H1 (cell line): ENCODE measurements at regions not wholly inside any gene's neighbourhood (a gene's known extent, or its start where the extent isn't known, plus 50 kb on each side); places are given as distances from the start of the nearest gene placed in this dataset.

ENCODE experiments used
- CTCF ChIA-PET: fragments of 300-600 bp; sonication (Branson Sonifier 250); formaldehyde crosslinking; loops from one replicate; lab custom pipeline; 2021; ENCODE audit not compliant: partially characterized antibody; lab: Charles Lee
- POLR2A ChIA-PET: fragments of 300-600 bp; sonication (Branson Sonifier 250); formaldehyde crosslinking; loops from one replicate; lab custom pipeline; 2021; ENCODE audit warnings: inconsistent platforms; ENCODE audit not compliant: partially characterized antibody; lab: Charles Lee
- DNase-seq, 2 experiments: peaks; one replicate each; pipeline versions ENCODE4 v3.0.0 to v3.0.0-alpha.2; 2010 to 2022; ENCODE audit warnings: low spot score in 2 of 2, low read depth in 1 of 2, mixed read lengths in 1 of 2
- FAIRE-seq: peaks from 2 replicates; lab custom pipeline; 2011; peaks lifted over from hg19 to GRCh38; lab: Jason Lieb, UNC
- H2AFZ ChIP-seq: 2 replicates; pipeline ENCODE4 v1.8.1; 2012; ENCODE audit warnings: low read length, inconsistent platforms
- H2AK5ac ChIP-seq: 2 replicates; pipeline ENCODE4 v1.6.1; 2013; ENCODE audit warnings: low read depth, low read length
- H2BK120ac ChIP-seq: replicated peaks from 2 replicates; pipeline ENCODE3; 2013; ENCODE audit warnings: low read depth, low read length, inconsistent platforms
- H2BK12ac ChIP-seq: 2 replicates; pipeline ENCODE4 v1.6.1; 2013; ENCODE audit warnings: low read depth, low read length
- H2BK15ac ChIP-seq: 2 replicates; pipeline ENCODE4 v1.6.1; 2013; ENCODE audit warnings: low read length
- H2BK20ac ChIP-seq: 2 replicates; pipeline ENCODE4 v1.6.1; 2013; ENCODE audit warnings: low read length
- H2BK5ac ChIP-seq: 2 replicates; pipeline ENCODE4 v1.6.1; 2013; ENCODE audit warnings: low read depth, low read length
- H3K14ac ChIP-seq: 2 replicates; pipeline ENCODE4 v1.6.1; 2013; ENCODE audit warnings: inconsistent platforms; ENCODE audit not compliant: insufficient read length
- H3K18ac ChIP-seq: 2 replicates; pipeline ENCODE4 v1.6.1; 2013; ENCODE audit warnings: low read length; ENCODE audit errors: extremely low read depth
- H3K23ac ChIP-seq: 2 replicates; pipeline ENCODE4 v1.6.1; 2013; ENCODE audit warnings: inconsistent platforms; ENCODE audit not compliant: insufficient read length
- H3K23me2 ChIP-seq: 2 replicates; pipeline ENCODE4 v1.6.1; 2013; ENCODE audit warnings: low read depth, low read length
- H3K27ac ChIP-seq: 2 replicates; pipeline ENCODE4 v1.6.1; 2011; ENCODE audit warnings: low read depth, low read length, inconsistent platforms
- H3K27me3 ChIP-seq, 4 experiments: replicated peaks in 1 of 4; 1 replicate in 1 of 4; 2 replicates in 3 of 4; pipeline versions ENCODE4 v1.6.1 to v1.8.1; 2011 to 2013; ENCODE audit warnings: low read length in 3 of 4, mild to moderate bottlenecking in 3 of 4, inconsistent platforms in 2 of 4, mixed read lengths in 2 of 4, moderate library complexity in 1 of 4; ENCODE audit not compliant: control insufficient read depth in 3 of 4, insufficient read depth in 3 of 4; ENCODE audit errors: extremely low read depth in 1 of 4
- H3K36me3 ChIP-seq, 4 experiments: 2 replicates each; pipeline versions ENCODE4 v1.6.1 to v1.8.1; 2011 to 2013; ENCODE audit warnings: mild to moderate bottlenecking in 4 of 4, low read length in 3 of 4, moderate library complexity in 2 of 4, control low read depth in 1 of 4, inconsistent platforms in 1 of 4; ENCODE audit not compliant: insufficient read depth in 4 of 4, control insufficient read depth in 2 of 4
- H3K4ac ChIP-seq: replicated peaks from 2 replicates; pipeline ENCODE3; 2013; ENCODE audit warnings: low read length, low read depth, mixed read lengths, inconsistent platforms; ENCODE audit not compliant: insufficient read length
- H3K4me1 ChIP-seq, 4 experiments: replicated peaks in 1 of 4; 1 replicate in 1 of 4; 2 replicates in 3 of 4; pipeline versions ENCODE4 v1.6.1 to v1.8.1; 2011 to 2013; ENCODE audit warnings: low read length in 3 of 4, inconsistent platforms in 2 of 4, mixed read lengths in 1 of 4; ENCODE audit not compliant: insufficient read depth in 4 of 4, control insufficient read depth in 3 of 4
- H3K4me2 ChIP-seq, 2 experiments: 2 replicates each; pipeline versions ENCODE4 v1.6.1 to v1.8.1; 2011 to 2013; ENCODE audit warnings: low read depth in 2 of 2, low read length in 2 of 2, control low read depth in 1 of 2, inconsistent platforms in 1 of 2, mild to moderate bottlenecking in 1 of 2; ENCODE audit not compliant: insufficient read depth in 1 of 2
- H3K4me3 ChIP-seq, 4 experiments: fragments of 200-600, 300-600 bp in 1 of 4; sonication (generic), shearing (Covaris generic), sonication (Bioruptor Twin) in 1 of 4; 2 replicates each; pipeline versions ENCODE4 v1.5.1 to v1.8.1; 2011 to 2016; ENCODE audit warnings: low read length in 4 of 4, low read depth in 3 of 4, control low read depth in 2 of 4, inconsistent platforms in 2 of 4, mild to moderate bottlenecking in 2 of 4, mixed read lengths in 1 of 4, moderate library complexity in 1 of 4; ENCODE audit not compliant: insufficient read depth in 2 of 4; ENCODE audit errors: extremely low read depth in 1 of 4
- H3K56ac ChIP-seq: replicated peaks from 2 replicates; pipeline ENCODE3; 2013; ENCODE audit warnings: low read depth, mild to moderate bottlenecking, mixed read lengths, low read length, inconsistent platforms; ENCODE audit not compliant: insufficient read length
- H3K79me1 ChIP-seq: 2 replicates; pipeline ENCODE4 v1.6.1; 2013; ENCODE audit warnings: low read depth, low read length, control low read depth
- H3K79me2 ChIP-seq, 2 experiments: 2 replicates each; pipeline versions ENCODE4 v1.6.1 to v1.8.1; 2012 to 2013; ENCODE audit warnings: low read length in 2 of 2, mild to moderate bottlenecking in 2 of 2, inconsistent platforms in 1 of 2; ENCODE audit not compliant: insufficient read depth in 2 of 2, control insufficient read depth in 1 of 2
- H3K9ac ChIP-seq, 4 experiments: replicated peaks in 1 of 4; 1 replicate in 1 of 4; 2 replicates in 3 of 4; pipeline versions ENCODE4 v1.6.1 to v1.8.1; 2011 to 2013; ENCODE audit warnings: low read depth in 3 of 4, low read length in 3 of 4, control low read depth in 2 of 4, mild to moderate bottlenecking in 2 of 4, moderate library complexity in 2 of 4, inconsistent platforms in 1 of 4; ENCODE audit errors: extremely low read depth in 1 of 4
- H3K9me3 ChIP-seq, 2 experiments: 2 replicates each; pipeline versions ENCODE4 v1.6.1 to v1.8.1; 2012 to 2013; ENCODE audit warnings: mild to moderate bottlenecking in 2 of 2, moderate library complexity in 2 of 2, control low read depth in 1 of 2, inconsistent platforms in 1 of 2, low read depth in 1 of 2, low read length in 1 of 2, mixed read lengths in 1 of 2; ENCODE audit not compliant: insufficient read depth in 2 of 2
- H4K20me1 ChIP-seq, 2 experiments: replicated peaks in 1 of 2; 2 replicates each; pipeline versions ENCODE3 to v1.8.1; 2011 to 2013; ENCODE audit warnings: inconsistent platforms in 2 of 2, low read length in 2 of 2, mild to moderate bottlenecking in 1 of 2; ENCODE audit not compliant: insufficient read depth in 2 of 2, control insufficient read depth in 1 of 2
- H4K5ac ChIP-seq: 2 replicates; pipeline ENCODE4 v1.6.1; 2013; ENCODE audit warnings: low read length, low read depth, mixed read lengths, inconsistent platforms; ENCODE audit not compliant: insufficient read length
- H4K8ac ChIP-seq: 2 replicates; pipeline ENCODE4 v1.8.0; 2013; ENCODE audit warnings: mild to moderate bottlenecking, moderate library complexity, low read length, inconsistent platforms; ENCODE audit not compliant: insufficient read depth; ENCODE audit errors: extremely low read depth
- H4K91ac ChIP-seq: replicated peaks from 2 replicates; pipeline ENCODE3; 2013; ENCODE audit warnings: low read length, mixed read lengths, inconsistent platforms; ENCODE audit not compliant: insufficient read length
- ASH2L ChIP-seq: fragments of 200-600, 300-600 bp; sonication (generic); IDR thresholded peaks from one replicate; pipeline ENCODE4 v1.7.1; 2017; ENCODE audit warnings: low read length
- BACH1 ChIP-seq: IDR thresholded peaks from 2 replicates; pipeline ENCODE4 v1.6.1; 2012; ENCODE audit warnings: low read length, improper control_type of control experiment
- BRCA1 ChIP-seq: IDR thresholded peaks from 2 replicates; pipeline ENCODE4 v1.6.1; 2012; ENCODE audit warnings: low read depth, low read length, improper control_type of control experiment
- EGR1 ChIP-seq: IDR thresholded peaks from 2 replicates; pipeline ENCODE4 v1.6.1; 2011; ENCODE audit warnings: low read depth, low read length, borderline replicate concordance
- GABPA ChIP-seq: IDR thresholded peaks from 2 replicates; pipeline ENCODE4 v1.6.1; 2011; ENCODE audit warnings: mild to moderate bottlenecking, low read length, moderate library complexity, borderline replicate concordance; ENCODE audit not compliant: insufficient read depth
- KDM4A ChIP-seq: IDR thresholded peaks from one replicate; pipeline ENCODE4 v1.7.1; 2012; ENCODE audit warnings: low read depth, mild to moderate bottlenecking, moderate library complexity, low read length, inconsistent platforms; ENCODE audit not compliant: severe bottlenecking
- MAFK ChIP-seq: IDR thresholded peaks from 2 replicates; pipeline ENCODE4 v1.6.1; 2012; ENCODE audit warnings: low read depth, mild to moderate bottlenecking, improper control_type of control experiment, low read length
- NANOG ChIP-seq: IDR thresholded peaks from 2 replicates; pipeline ENCODE4 v1.6.1; 2011; ENCODE audit warnings: low read length, low read depth, mild to moderate bottlenecking, inconsistent platforms; ENCODE audit not compliant: insufficient read depth, poor library complexity, severe bottlenecking
- RXRA ChIP-seq: IDR thresholded peaks from 2 replicates; pipeline ENCODE4 v1.6.1; 2011; ENCODE audit warnings: low read depth, mild to moderate bottlenecking, low read length, moderate library complexity; ENCODE audit not compliant: insufficient read depth
- SAP30 ChIP-seq: fragments of 300-600 bp; sonication (generic); IDR thresholded peaks from 2 replicates; pipeline ENCODE4 v1.7.1; 2012; ENCODE audit warnings: low read length, moderate library complexity, mild to moderate bottlenecking, inconsistent platforms; ENCODE audit not compliant: insufficient read depth, insufficient replicate concordance
- SUZ12 ChIP-seq: fragments of 200-600 bp; sonication (generic); IDR thresholded peaks from 2 replicates; pipeline ENCODE4 v1.6.1; 2012; ENCODE audit warnings: mild to moderate bottlenecking, inconsistent platforms, low read length, moderate library complexity, mixed read lengths
- TBP ChIP-seq: IDR thresholded peaks from 2 replicates; pipeline ENCODE4 v1.6.1; 2011; ENCODE audit warnings: low read depth, low read length, improper control_type of control experiment
- WGBS, 2 experiments: shearing (Covaris generic) in 1 of 2; methylation state at CpG; one replicate each; pipeline versions ENCODE4 v1.1.6 to v1.1.7; 2013 to 2015; ENCODE audit warnings: low lambda C conversion rate in 2 of 2, mixed read lengths in 2 of 2, inconsistent platforms in 1 of 2, low coverage in 1 of 2, missing lambda C conversion rate in 1 of 2; ENCODE audit not compliant: insufficient replicate concordance in 2 of 2, insufficient coverage in 1 of 2, insufficient read length in 1 of 2; ENCODE audit errors: extremely low coverage in 1 of 2, missing lambda C conversion rate in 1 of 2; 5-methylcytosine and 5-hydroxymethylcytosine counted together
- TF ChIP-seq, protein P1 (sequence below): IDR thresholded peaks from 2 replicates; pipeline ENCODE4 v1.6.1; 2011; ENCODE audit warnings: low read depth, mild to moderate bottlenecking, low read length; ENCODE audit not compliant: insufficient read depth
- TF ChIP-seq, protein P2 (sequence below): IDR thresholded peaks from 2 replicates; pipeline ENCODE4 v1.6.1; 2012; ENCODE audit warnings: inconsistent platforms

DNA sequence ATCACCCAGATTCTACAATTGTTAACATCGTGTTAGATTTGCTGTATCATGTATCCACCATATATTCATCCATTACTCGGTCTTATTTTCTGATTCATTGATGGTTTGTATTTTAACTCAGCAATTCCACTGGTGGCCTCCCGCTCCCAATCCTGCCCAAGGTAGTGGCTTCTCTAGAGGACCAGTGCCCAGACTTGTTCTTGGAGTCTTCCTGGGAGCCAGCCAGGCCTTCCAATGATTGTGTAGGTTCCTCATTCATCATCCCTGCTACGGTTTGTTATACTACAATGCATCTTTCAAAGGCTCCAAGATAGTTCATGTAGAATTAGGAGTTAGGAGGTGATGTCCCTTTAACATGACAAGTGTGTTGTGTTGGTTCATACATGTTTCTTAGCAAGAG is 451.1 kb downstream of the SETD4 start:
- Histone ChIP-seq H3K18ac (no peak overlapping the region), H3K27me3 (no peaks in the 10 kb centered on the region), H2AFZ (no peak overlapping the region), H3K27ac (no peak overlapping the region), H3K9ac (no peak overlapping the region), H4K8ac (no peak overlapping the region), H2BK20ac (no peak overlapping the region), H2BK12ac (no peak overlapping the region), H4K20me1 (no peaks in the 10 kb centered on the region), H3K79me1 (no peaks in the 10 kb centered on the region), H3K56ac (no peak overlapping the region), H3K23me2 (no peaks in the 10 kb centered on the region), H4K91ac (no peak overlapping the region), H2BK15ac (no peak overlapping the region), H3K36me3 (no peaks in the 10 kb centered on the region), H2BK5ac (no peak overlapping the region), H3K79me2 (no peaks in the 10 kb centered on the region), H3K4me3 (no peak overlapping the region), H3K9me3 (0 out of 4 replicates have a peak, but pooled peaks cover 0 to 6% of the 10 kb centered on the region in 2 experiments), H3K4me1 (peaks cover 0 to 2% (median 0%) of the 10 kb centered on the region in 4 experiments; a peak in 2 of 7 replicates), H2AK5ac (no peak overlapping the region), H4K5ac (no peak overlapping the region), H3K4me2 (no peak overlapping the region), H3K23ac (no peak overlapping the region), H3K4ac (no peak overlapping the region), H2BK120ac (no peak overlapping the region), H3K14ac (no peak overlapping the region)
- DNase-seq (no peak), FAIRE-seq (no peak)
- POLR2A ChIA-PET, result interaction anchor here (0.6 kb wide), 1 partner anchor 40 kb away, joined by 3 read pairs; no protein-coding TSS in a partner anchor
- WGBS, 2 experiments, result 81% methylated on average over 4 of the region's 4 CpGs; no CpG with 5 or more reads in 1 of the 2 experiments
- TF ChIP-seq NANOG (no peak), ASH2L (no peak), SAP30 (no peak), BACH1 (no peak), TBP (no peak), GABPA (no peak), BRCA1 (no peak), EGR1 (no peak), RXRA (no peak), KDM4A (no peak), MAFK (no peak), SUZ12 (no peak)
- TF ChIP-seq, protein P1, sequence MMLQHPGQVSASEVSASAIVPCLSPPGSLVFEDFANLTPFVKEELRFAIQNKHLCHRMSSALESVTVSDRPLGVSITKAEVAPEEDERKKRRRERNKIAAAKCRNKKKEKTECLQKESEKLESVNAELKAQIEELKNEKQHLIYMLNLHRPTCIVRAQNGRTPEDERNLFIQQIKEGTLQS, result no peak
- TF ChIP-seq, protein P2, sequence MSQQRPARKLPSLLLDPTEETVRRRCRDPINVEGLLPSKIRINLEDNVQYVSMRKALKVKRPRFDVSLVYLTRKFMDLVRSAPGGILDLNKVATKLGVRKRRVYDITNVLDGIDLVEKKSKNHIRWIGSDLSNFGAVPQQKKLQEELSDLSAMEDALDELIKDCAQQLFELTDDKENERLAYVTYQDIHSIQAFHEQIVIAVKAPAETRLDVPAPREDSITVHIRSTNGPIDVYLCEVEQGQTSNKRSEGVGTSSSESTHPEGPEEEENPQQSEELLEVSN, result no peak
- CTCF ChIA-PET, result no interaction called here
